Activated CD4-positive, alpha-beta T cell treated with anti-CD3 and anti-CD28 coated beads, Interleukin-2, amount 10 ng/mL, durations not matched to agents 7 days and 5 days (primary cell): ENCODE measurements at regions not wholly inside any gene's neighbourhood (a gene's known extent, or its start where the extent isn't known, plus 50 kb on each side); places are given as distances from the start of the nearest gene placed in this dataset.

Source experiments
- CTCF ChIA-PET: fragments of 350-600 bp; sonication (Branson Sonifier 250); formaldehyde crosslinking; loops from one replicate; lab custom pipeline; 2021; ENCODE audit warnings: antibody characterized with exemption; lab: Charles Lee
- POLR2A ChIA-PET: fragments of 350-600 bp; sonication (Branson Sonifier 250); formaldehyde crosslinking; loops from one replicate; lab custom pipeline; 2021; ENCODE audit warnings: antibody characterized with exemption; lab: Charles Lee
- DNase-seq: peaks from one replicate; pipeline ENCODE4 v3.0.0-alpha.2; 2020
- H3K27ac Mint-ChIP-seq: one replicate; pipeline ENCODE4 v1.8.0; 2021; ENCODE audit warnings: mild to moderate bottlenecking, moderate library complexity, mixed read lengths
- H3K27me3 Mint-ChIP-seq: one replicate; pipeline ENCODE4 v1.8.0; 2021; ENCODE audit warnings: mixed read lengths
- H3K36me3 Mint-ChIP-seq: one replicate; pipeline ENCODE4 v1.8.0; 2021; ENCODE audit warnings: low read depth, mixed read lengths
- H3K4me1 Mint-ChIP-seq: one replicate; pipeline ENCODE4 v1.8.0; 2021; ENCODE audit warnings: mixed read lengths
- H3K4me3 Mint-ChIP-seq: one replicate; pipeline ENCODE4 v1.8.0; 2021; ENCODE audit warnings: mild to moderate bottlenecking, moderate library complexity, mixed read lengths
- H3K9me3 Mint-ChIP-seq: one replicate; pipeline ENCODE4 v1.8.0; 2021; ENCODE audit warnings: mixed read lengths

DNA sequence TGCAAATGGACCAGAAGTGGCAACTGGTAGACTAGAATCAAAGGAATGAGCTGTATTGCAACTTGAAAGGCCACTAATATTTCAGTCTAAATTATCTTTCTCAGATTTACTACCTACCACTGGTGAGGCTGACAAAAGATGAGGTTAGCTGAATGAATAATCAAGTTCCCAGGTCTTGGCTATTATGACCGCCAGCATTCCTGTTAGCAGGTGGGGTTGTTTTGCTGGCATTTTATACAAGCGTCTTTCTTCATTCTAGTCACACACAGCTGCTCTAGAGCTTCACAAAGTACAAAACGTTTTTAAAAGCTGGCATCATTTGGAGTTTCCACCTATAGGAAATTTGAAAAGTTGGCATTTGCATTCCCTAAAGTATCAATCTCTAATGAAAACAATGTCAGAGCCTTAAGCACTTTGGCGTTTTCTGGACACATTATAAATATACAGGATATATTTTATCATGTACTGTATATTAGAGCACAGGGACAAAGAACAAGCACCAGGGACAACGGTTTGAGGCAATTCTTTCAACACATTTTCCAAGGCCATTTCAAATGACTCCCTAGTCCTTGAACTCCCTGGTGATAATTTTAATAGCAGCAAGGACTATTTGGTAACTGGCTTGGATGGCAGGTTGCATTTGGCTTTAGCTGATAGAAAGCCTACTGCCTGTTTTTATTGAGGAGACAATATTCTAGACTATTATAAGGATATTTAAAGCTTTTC, 410.2 kb upstream of the CHST9 start:
- Mint-ChIP-seq H3K27ac (no peak overlapping the region), H3K9me3 (no peaks in the 10 kb centered on the region), H3K4me3 (no peak overlapping the region), H3K27me3 (no peaks in the 10 kb centered on the region), H3K4me1 (no peaks in the 10 kb centered on the region), H3K36me3 (no peaks in the 10 kb centered on the region)
- POLR2A ChIA-PET, result no interaction called here
- CTCF ChIA-PET, result interaction anchor here (1.8 kb wide), 1 partner anchor 10 kb away, joined by 5 read pairs; no protein-coding TSS in a partner anchor
- DNase-seq, result no peak

DNA sequence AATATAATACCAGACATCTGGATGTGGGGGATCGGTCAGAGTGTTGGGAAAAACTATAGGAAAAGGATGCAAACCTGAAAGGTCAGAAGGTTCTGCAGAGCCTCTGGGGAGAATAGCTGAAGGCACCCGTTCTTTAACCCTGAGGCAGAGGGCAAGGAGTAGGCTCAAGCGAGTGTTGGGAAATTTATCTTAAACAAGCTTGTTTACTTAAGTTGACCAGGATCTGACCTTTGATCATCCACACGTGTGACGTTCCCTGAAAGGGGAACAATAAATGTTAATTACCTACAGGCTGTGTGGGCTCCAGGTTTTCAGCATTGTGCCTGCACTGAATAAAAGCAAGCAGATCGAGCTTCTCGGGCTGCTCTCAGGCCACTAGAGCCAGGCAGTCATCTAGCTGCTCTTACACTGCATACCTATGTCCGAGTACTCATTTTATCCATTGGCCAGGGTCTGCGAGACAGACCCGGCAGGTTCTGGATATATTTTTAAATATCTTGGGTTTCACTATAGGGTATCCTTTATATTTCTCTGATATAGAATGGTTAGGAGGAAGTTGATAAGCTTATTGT, 400.6 kb upstream of the CHST9 start:
- no peaks in the 10 kb centered on the region for H3K27me3 Mint-ChIP-seq
- no peak for DNase-seq
- no peak overlapping the region for H3K4me3 Mint-ChIP-seq
- ChIA-PET CTCF (interaction anchor here (1.3 kb wide), 1 partner anchor 10 kb away, joined by 5 read pairs; no protein-coding TSS in a partner anchor), POLR2A (no interaction called here)
- no peaks in the 10 kb centered on the region for H3K36me3 Mint-ChIP-seq
- H3K4me1 Mint-ChIP-seq, result no peaks in the 10 kb centered on the region
- no peak overlapping the region for H3K27ac Mint-ChIP-seq
- H3K9me3 Mint-ChIP-seq, result peaks cover 2% of the 10 kb centered on the region

DNA sequence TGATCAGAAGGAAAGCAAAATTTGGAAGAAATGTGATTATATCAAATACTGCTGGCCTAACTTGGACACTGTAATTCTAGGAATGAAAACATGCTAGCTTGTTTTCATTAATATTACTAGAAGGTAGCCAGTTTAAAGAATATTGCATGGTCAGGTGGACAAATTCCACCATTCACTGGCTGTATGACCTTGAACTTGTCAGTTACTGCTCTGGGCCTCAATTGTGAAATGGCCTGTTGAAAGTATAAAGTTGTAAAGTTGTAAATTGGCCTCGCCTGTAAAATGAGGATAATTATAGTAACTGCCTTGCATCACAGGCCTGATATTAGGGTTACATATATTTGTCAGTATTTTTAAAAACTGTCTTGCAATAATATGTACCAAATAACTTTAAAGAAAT, 398.4 kb upstream of the CHST9 start:
- H3K4me3 Mint-ChIP-seq, result no peak overlapping the region
- H3K36me3 Mint-ChIP-seq, result no peaks in the 10 kb centered on the region
- DNase-seq, result no peak
- no peaks in the 10 kb centered on the region for H3K27me3 Mint-ChIP-seq
- no peak overlapping the region for H3K27ac Mint-ChIP-seq
- H3K4me1 Mint-ChIP-seq, result no peaks in the 10 kb centered on the region
- ChIA-PET POLR2A (no interaction called here), CTCF (no interaction called here)
- H3K9me3 Mint-ChIP-seq, result peaks cover 2% of the 10 kb centered on the region

DNA sequence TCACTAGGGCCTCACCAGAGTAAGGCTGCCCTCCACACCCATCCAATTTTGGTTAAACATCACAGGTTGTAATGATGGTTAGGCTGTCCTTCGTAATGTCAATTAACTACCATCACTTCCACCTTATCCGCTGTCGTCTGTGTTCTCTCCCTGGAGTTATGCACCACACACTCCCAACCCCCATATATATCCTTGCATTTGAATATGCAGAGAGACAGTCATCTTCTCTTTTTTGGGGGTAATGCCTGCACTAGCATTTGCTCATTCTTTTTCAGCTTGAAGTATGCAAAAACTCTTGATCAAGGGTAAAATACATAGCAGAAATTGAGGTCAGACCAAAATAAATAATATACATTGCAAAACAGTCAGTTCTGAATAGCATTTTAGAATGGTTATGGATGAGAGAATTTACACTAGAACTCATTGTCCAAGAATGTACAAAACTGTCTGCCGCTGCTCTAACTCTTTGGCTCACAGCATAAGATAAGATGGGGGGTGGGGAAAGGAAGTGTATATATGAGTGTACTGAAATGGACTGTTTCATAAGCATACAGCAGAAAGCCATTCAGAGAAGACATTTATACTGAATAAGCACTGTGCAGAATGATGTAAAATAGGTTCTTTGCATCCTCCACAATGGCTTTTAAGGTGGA, 397.8 kb upstream of the CHST9 start:
- no peak for DNase-seq
- peaks cover 2% of the 10 kb centered on the region for H3K9me3 Mint-ChIP-seq
- no peak overlapping the region for H3K4me3 Mint-ChIP-seq
- no peaks in the 10 kb centered on the region for H3K27me3 Mint-ChIP-seq
- no peaks in the 10 kb centered on the region for H3K4me1 Mint-ChIP-seq
- ChIA-PET CTCF (no interaction called here), POLR2A (no interaction called here)
- H3K27ac Mint-ChIP-seq, result no peak overlapping the region
- no peaks in the 10 kb centered on the region for H3K36me3 Mint-ChIP-seq

DNA sequence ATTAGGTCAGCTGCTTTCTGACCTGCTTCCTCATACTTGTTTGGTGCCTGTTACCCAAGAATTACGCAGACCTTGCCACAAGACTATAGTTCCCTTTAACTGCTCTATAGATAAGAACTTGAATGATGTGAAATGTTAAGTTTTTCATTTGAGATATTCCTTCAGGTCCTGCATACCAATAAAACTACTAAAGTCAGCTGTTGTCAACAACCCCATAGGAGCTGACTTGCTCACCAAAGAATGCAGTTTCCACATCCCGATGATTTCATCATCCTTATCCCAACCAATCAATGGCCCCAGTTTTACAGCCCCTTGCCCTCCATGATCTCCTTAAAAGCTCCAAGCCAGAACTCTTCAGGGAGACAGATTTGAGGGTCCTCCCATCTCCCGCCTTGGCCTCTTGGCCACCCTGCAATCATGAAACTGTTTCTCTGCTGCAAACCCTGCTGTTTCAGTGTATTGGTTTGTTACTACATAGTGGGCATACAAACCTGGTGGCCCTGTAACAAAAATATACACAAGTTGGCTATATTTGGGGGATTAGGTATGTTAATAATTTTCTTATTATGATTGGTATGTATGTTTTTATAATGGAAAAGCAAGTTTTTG, 396.3 kb upstream of the CHST9 start:
- H3K4me3 Mint-ChIP-seq, result no peak overlapping the region
- H3K9me3 Mint-ChIP-seq, result peaks cover 2% of the 10 kb centered on the region
- CTCF ChIA-PET, result no interaction called here
- POLR2A ChIA-PET, result no interaction called here
- H3K27me3 Mint-ChIP-seq, result no peaks in the 10 kb centered on the region
- no peak overlapping the region for H3K27ac Mint-ChIP-seq
- no peaks in the 10 kb centered on the region for H3K36me3 Mint-ChIP-seq
- H3K4me1 Mint-ChIP-seq, result no peaks in the 10 kb centered on the region
- no peak for DNase-seq

GRCh38 chr18:27579364-27579763, 394.3 kb upstream of the CHST9 start:
- Mint-ChIP-seq H3K9me3 (peaks cover 2% of the 10 kb centered on the region), H3K27ac (no peak overlapping the region), H3K4me1 (no peaks in the 10 kb centered on the region), H3K36me3 (no peaks in the 10 kb centered on the region), H3K4me3 (no peak overlapping the region), H3K27me3 (no peaks in the 10 kb centered on the region)
- ChIA-PET POLR2A (no interaction called here), CTCF (no interaction called here)
- no peak for DNase-seq

GRCh38 chr18:27577752-27578151, 392.6 kb upstream of the CHST9 start:
- ChIA-PET CTCF (no interaction called here), POLR2A (no interaction called here)
- no peak overlapping the region for H3K4me3 Mint-ChIP-seq
- peaks cover 5% of the 10 kb centered on the region for H3K9me3 Mint-ChIP-seq
- H3K4me1 Mint-ChIP-seq, result no peaks in the 10 kb centered on the region
- DNase-seq, result no peak
- no peaks in the 10 kb centered on the region for H3K27me3 Mint-ChIP-seq
- no peaks in the 10 kb centered on the region for H3K36me3 Mint-ChIP-seq
- no peak overlapping the region for H3K27ac Mint-ChIP-seq

DNA sequence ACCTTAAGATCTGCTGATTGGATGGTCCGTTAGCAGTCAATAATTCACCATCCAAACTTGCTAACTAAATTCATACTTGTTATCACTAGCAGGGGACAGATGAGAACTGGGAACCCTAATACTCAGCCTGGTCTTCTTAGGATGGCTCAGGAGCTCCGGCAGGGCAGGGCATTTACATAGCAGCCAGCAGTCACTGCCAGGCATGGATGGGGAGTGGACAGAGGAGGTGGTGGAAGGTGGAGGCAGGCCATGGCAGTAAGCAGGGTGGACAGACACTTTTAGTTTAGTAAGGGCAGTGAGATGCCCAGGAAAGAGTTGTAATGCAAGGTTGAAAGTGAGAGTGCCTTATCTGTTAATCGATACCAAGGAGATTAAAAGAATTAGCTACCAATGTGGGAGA, 392.2 kb upstream of the CHST9 start:
- no peak overlapping the region for H3K27ac Mint-ChIP-seq
- H3K4me3 Mint-ChIP-seq, result no peak overlapping the region
- H3K4me1 Mint-ChIP-seq, result no peaks in the 10 kb centered on the region
- no peaks in the 10 kb centered on the region for H3K36me3 Mint-ChIP-seq
- ChIA-PET POLR2A (no interaction called here), CTCF (no interaction called here)
- DNase-seq, result no peak
- peaks cover 5% of the 10 kb centered on the region for H3K9me3 Mint-ChIP-seq
- no peaks in the 10 kb centered on the region for H3K27me3 Mint-ChIP-seq

DNA sequence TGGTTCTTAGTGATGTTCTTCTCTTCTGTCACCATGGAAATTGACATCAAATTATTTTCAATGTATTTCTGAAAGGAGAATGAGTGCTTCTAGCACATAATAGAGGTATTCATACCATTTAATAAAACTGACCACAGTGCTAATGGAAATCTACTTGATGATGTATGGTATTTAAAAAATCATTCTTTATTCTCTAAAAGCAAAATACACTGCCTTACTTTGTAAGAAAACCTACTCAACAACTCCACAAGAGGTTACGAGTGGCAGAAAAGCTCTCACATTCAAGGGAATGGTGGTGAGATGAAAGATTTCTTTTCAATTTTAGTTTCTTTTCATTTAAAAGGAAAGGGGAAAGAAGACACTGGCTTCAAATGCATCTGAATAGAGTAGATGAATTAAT, 382.3 kb upstream of the CHST9 start:
- no peak overlapping the region for H3K27ac Mint-ChIP-seq
- H3K27me3 Mint-ChIP-seq, result no peaks in the 10 kb centered on the region
- POLR2A ChIA-PET, result no interaction called here
- H3K9me3 Mint-ChIP-seq, result peaks cover 9% of the 10 kb centered on the region
- H3K4me3 Mint-ChIP-seq, result no peak overlapping the region
- CTCF ChIA-PET, result no interaction called here
- H3K36me3 Mint-ChIP-seq, result no peaks in the 10 kb centered on the region
- no peak for DNase-seq
- H3K4me1 Mint-ChIP-seq, result no peaks in the 10 kb centered on the region

DNA sequence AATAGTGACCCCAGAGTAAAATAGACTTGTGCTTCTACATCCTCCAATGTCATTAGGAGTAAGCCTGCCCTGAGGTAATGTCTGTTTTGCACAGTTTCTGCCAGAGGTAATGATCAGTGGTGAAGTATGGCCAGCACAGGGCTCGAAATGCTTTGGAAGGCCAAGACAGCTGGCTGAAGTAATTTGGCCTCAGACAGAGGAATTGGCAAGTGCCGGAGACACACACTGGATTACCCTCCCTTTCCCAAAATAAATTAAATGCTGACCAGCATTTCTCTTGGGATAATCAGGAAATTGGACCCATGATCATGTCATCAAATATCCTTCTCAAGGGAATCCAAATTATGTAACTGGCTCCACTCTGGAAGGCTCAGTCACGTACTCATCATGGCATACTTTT, 379.0 kb upstream of the CHST9 start:
- Mint-ChIP-seq H3K27ac (no peak overlapping the region), H3K4me3 (no peak overlapping the region), H3K27me3 (no peaks in the 10 kb centered on the region), H3K4me1 (no peaks in the 10 kb centered on the region), H3K36me3 (no peaks in the 10 kb centered on the region), H3K9me3 (peaks cover 5% of the 10 kb centered on the region)
- DNase-seq, result no peak
- CTCF ChIA-PET, result no interaction called here
- POLR2A ChIA-PET, result no interaction called here

- Mint-ChIP-seq H3K36me3 (no peaks in the 10 kb centered on the region), H3K9me3 (peaks cover 12% of the 10 kb centered on the region), H3K27ac (no peak overlapping the region), H3K4me1 (no peaks in the 10 kb centered on the region), H3K4me3 (no peak overlapping the region), H3K27me3 (no peaks in the 10 kb centered on the region)
- ChIA-PET POLR2A (no interaction called here), CTCF (no interaction called here)
- no peak for DNase-seq
These were observed 373.5 kb upstream of the CHST9 start for GRCh38 chr18:27558388-27559155.

GRCh38 chr18:27556741-27557140, 371.6 kb upstream of the CHST9 start:
- Mint-ChIP-seq H3K27ac (no peak overlapping the region), H3K27me3 (no peaks in the 10 kb centered on the region), H3K4me1 (no peaks in the 10 kb centered on the region), H3K36me3 (no peaks in the 10 kb centered on the region), H3K9me3 (peaks cover 12% of the 10 kb centered on the region), H3K4me3 (no peak overlapping the region)
- POLR2A ChIA-PET, result no interaction called here
- no peak for DNase-seq
- CTCF ChIA-PET, result no interaction called here
